Spleen (tissue), 11 donors: ENCODE measurements at regions not wholly inside any gene's neighbourhood (a gene's known extent, or its start where the extent isn't known, plus 50 kb on each side); places are given as distances from the start of the nearest gene placed in this dataset.

Source experiments
- DNase-seq: peaks from one replicate; pipeline ENCODE4 v3.0.0-alpha.2; 2020
- H3K27ac ChIP-seq, 8 donors: fragments of 200-600 bp; sonication (generic) in 7 of 8; 1 replicate in 4 of 8; 2 replicates in 4 of 8; pipeline versions ENCODE4 v1.5.0 to v1.8.0; 2016 to 2021; ENCODE audit warnings: inconsistent platforms in 4 of 8, mild to moderate bottlenecking in 4 of 8, moderate library complexity in 1 of 8
- H3K27me3 ChIP-seq, 7 donors: fragments of 200-600 bp; sonication (generic) in 6 of 7; replicated peaks in 1 of 7; 1 replicate in 4 of 7; 2 replicates in 3 of 7; pipeline versions ENCODE4 v1.5.0 to v1.8.0; 2016 to 2021; ENCODE audit warnings: inconsistent platforms in 3 of 7, mild to moderate bottlenecking in 1 of 7
- H3K36me3 ChIP-seq, 6 donors: fragments of 200-600 bp; sonication (generic) in 5 of 6; 1 replicate in 4 of 6; 2 replicates in 2 of 6; pipeline versions ENCODE4 v1.5.0 to v1.8.0; 2016 to 2021; ENCODE audit warnings: inconsistent platforms in 2 of 6
- H3K4me1 ChIP-seq, 6 donors: fragments of 200-600 bp; sonication (generic) in 5 of 6; 1 replicate in 3 of 6; 2 replicates in 3 of 6; pipeline versions ENCODE4 v1.5.0 to v1.8.0; 2016 to 2021; ENCODE audit warnings: inconsistent platforms in 3 of 6
- H3K4me3 ChIP-seq, 8 donors: fragments of 200-600 bp; sonication (generic) in 7 of 8; 1 replicate in 4 of 8; 2 replicates in 4 of 8; pipeline versions ENCODE4 v1.5.0 to v1.8.0; 2016 to 2021; ENCODE audit warnings: inconsistent platforms in 4 of 8, mild to moderate bottlenecking in 4 of 8, moderate library complexity in 2 of 8
- H3K9me3 ChIP-seq, 8 donors: fragments of 200-600 bp; sonication (generic) in 7 of 8; 1 replicate in 4 of 8; 2 replicates in 4 of 8; pipeline versions ENCODE4 v1.5.0 to v1.8.0; 2016 to 2021; ENCODE audit warnings: inconsistent platforms in 4 of 8
- POLR2A ChIP-seq, 3 donors: fragments of 450-650 bp; IDR thresholded peaks; one replicate each; pipeline ENCODE4 v1.5.1; 2017; ENCODE audit warnings: antibody characterized with exemption in 3 of 3, mild to moderate bottlenecking in 1 of 3
- POLR2AphosphoS5 ChIP-seq, 3 donors: sonication (generic); formaldehyde crosslinking; IDR thresholded peaks; one replicate each; pipeline ENCODE4 v1.5.1; 2017; ENCODE audit warnings: antibody characterized with exemption in 3 of 3
- WGBS, 5 donors: extraction: QIAGEN DNeasy Blood & Tissue Kit in 3 of 5; methylation state at CpG; one replicate each; pipeline versions ENCODE4 v1.1.5 to v1.1.7; 2013 to 2018; 5-methylcytosine and 5-hydroxymethylcytosine counted together
- intact Hi-C: fragments of 100-400 bp; cut with DNase I; formaldehyde crosslinking; loops from one replicate; pipeline ENCODE4 v1.15.0; 2023; ENCODE audit warnings: low total_unique reads
- TF ChIP-seq, protein P1 (sequence below), 11 experiments: fragments of 200-600 bp in 7 of 11; fragments of 450-650 bp in 4 of 11; sonication (generic) in 4 of 11; IDR thresholded peaks in 8 of 11; conservative IDR thresholded peaks in 3 of 11; 1 replicate in 7 of 11; 2 replicates in 4 of 11; pipeline versions ENCODE4 v1.4.0 to v1.8.0; 2016 to 2021; ENCODE audit warnings: antibody characterized with exemption in 11 of 11, inconsistent platforms in 4 of 11, mild to moderate bottlenecking in 1 of 11
- donor health status: healthy with polysubstance abuse.
- donor health status: DM: no; HTN: no; CAD: no; lungs with moderate emphysema.
- donor health status: DM: no; HTN: no; CAD: no.
- donor health status: Bipolar disorder and iron deficiency.
- donor health status: healthy.
- donor health status: DM: no; HTN: no; CAD: no.
- donor health status: DM: yes; HTN: yes; CAD: no.

- Histone ChIP-seq H3K9me3 (peaks cover 0 to 10% (median 0%) of the 10 kb centered on the region in 8 donors), H3K4me1 (peaks cover 0 to 24% (median 13%) of the 10 kb centered on the region in 6 donors), H3K36me3 (no peaks in the 10 kb centered on the region), H3K4me3 (no peak overlapping the region), H3K27ac (no peak overlapping the region), H3K27me3 (peaks cover 0 to 15% (median 0%) of the 10 kb centered on the region in 7 donors)
- intact Hi-C loops, result no loop called here
- DNase-seq, result no peak
- 75 to 89% (median 82%) methylated on average over 3 of the region's 3 CpGs for WGBS, 5 donors
- TF ChIP-seq POLR2AphosphoS5 (IDR thresholded peaks at IDR 0.05), result no peak
- TF ChIP-seq, protein P1, sequence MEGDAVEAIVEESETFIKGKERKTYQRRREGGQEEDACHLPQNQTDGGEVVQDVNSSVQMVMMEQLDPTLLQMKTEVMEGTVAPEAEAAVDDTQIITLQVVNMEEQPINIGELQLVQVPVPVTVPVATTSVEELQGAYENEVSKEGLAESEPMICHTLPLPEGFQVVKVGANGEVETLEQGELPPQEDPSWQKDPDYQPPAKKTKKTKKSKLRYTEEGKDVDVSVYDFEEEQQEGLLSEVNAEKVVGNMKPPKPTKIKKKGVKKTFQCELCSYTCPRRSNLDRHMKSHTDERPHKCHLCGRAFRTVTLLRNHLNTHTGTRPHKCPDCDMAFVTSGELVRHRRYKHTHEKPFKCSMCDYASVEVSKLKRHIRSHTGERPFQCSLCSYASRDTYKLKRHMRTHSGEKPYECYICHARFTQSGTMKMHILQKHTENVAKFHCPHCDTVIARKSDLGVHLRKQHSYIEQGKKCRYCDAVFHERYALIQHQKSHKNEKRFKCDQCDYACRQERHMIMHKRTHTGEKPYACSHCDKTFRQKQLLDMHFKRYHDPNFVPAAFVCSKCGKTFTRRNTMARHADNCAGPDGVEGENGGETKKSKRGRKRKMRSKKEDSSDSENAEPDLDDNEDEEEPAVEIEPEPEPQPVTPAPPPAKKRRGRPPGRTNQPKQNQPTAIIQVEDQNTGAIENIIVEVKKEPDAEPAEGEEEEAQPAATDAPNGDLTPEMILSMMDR (IDR thresholded peaks at IDR 0.05 in 8 of 11, conservative IDR thresholded peaks at IDR 0.05 in 3 of 11), result no peak
- no peak for TF ChIP-seq POLR2A (IDR thresholded peaks at IDR 0.05)
Observed at GRCh38 chr6:43974643-43975230, 152.5 kb downstream of the MRPL14 start.

GRCh38 chr6:43973357-43973756 lies 153.9 kb downstream of the MRPL14 start:
- intact Hi-C loops, result no loop called here

GRCh38 chr6:43972913-43973300 lies 154.3 kb downstream of the MRPL14 start:
- Histone ChIP-seq H3K9me3 (peaks cover 0 to 10% (median 0%) of the 10 kb centered on the region in 8 donors), H3K4me3 (no peak overlapping the region), H3K27ac (peak overlapping the region in 7 of 8 donors; percentile 45 to 68 (median 60)), H3K27me3 (peaks cover 0 to 7% (median 0%) of the 10 kb centered on the region in 7 donors), H3K36me3 (no peaks in the 10 kb centered on the region), H3K4me1 (peaks cover 0 to 33% (median 15%) of the 10 kb centered on the region in 6 donors)
- TF ChIP-seq POLR2AphosphoS5 (IDR thresholded peaks at IDR 0.05) (peak in 2 of 3 donors; percentile 58 to 66), POLR2A (IDR thresholded peaks at IDR 0.05) (no peak)
- TF ChIP-seq, protein P1 (IDR thresholded peaks at IDR 0.05 in 8 of 11, conservative IDR thresholded peaks at IDR 0.05 in 3 of 11), result no peak
- no peak for DNase-seq
- intact Hi-C loops, result no loop called here
- WGBS, 5 donors, result 39 to 58% (median 50%) methylated on average over 3 of the region's 3 CpGs

More at GRCh38 chr6:43973357-43973756, 153.9 kb downstream of the MRPL14 start:
- H3K36me3 ChIP-seq, result no peaks in the 10 kb centered on the region
- peaks cover 0 to 33% (median 15%) of the 10 kb centered on the region in 6 donors for H3K4me1 ChIP-seq
- H3K27ac ChIP-seq, result peak overlapping the region in 3 of 8 donors; percentile 32 to 68 (median 66)
- H3K27me3 ChIP-seq, result peaks cover 0 to 5% (median 0%) of the 10 kb centered on the region in 7 donors
- no peak for TF ChIP-seq POLR2AphosphoS5 (IDR thresholded peaks at IDR 0.05)
- TF ChIP-seq, protein P1 (IDR thresholded peaks at IDR 0.05 in 8 of 11, conservative IDR thresholded peaks at IDR 0.05 in 3 of 11), result no peak
- TF ChIP-seq POLR2A (IDR thresholded peaks at IDR 0.05), result no peak
- H3K9me3 ChIP-seq, result peaks cover 0 to 10% (median 0%) of the 10 kb centered on the region in 8 donors
- 58 to 76% (median 73%) methylated on average over 4 of the region's 4 CpGs for WGBS, 5 donors
- DNase-seq, result no peak
- H3K4me3 ChIP-seq, result no peak overlapping the region

DNA sequence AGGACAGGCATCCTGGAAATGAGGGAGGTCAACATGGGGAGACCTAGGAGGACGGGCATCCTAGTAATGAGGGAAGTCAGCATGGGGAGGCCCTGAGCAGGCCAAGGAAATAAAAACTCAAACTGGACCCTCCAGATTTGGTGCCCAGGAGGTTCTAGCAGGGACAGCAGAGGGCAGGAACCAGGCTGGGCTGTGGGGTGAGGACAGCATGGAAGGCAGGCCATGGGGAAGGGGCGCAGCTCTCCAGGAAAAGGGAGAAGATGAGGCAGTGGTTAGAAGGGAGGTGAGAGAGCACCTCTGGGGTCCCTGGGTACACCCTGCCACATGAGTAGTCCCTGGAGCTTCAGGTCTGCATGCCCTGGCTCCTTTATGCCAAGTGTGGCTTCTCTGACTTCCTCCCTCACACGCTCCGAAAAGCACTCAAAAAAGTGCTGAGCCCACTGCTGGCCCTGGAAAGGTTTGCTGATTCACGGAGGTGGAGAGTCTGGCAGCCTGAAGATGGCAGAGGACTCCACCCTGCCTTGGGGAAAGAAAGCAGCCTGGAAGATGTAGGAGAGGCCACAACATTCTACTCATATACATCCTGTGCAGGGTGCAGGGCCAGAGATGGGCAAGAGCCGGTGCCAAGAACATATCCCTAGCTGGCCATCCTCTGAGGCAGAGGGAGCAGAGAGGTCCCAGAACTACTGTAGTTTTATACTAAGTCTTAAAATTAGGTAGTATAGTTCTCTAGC lies 154.9 kb downstream of the MRPL14 start:
- 41 to 77% (median 54%) methylated on average over 6 of the region's 6 CpGs for WGBS, 5 donors
- Histone ChIP-seq H3K27me3 (peaks cover 0 to 13% (median 0%) of the 10 kb centered on the region in 7 donors), H3K9me3 (peaks cover 0 to 10% (median 0%) of the 10 kb centered on the region in 8 donors), H3K4me3 (no peak overlapping the region), H3K4me1 (peaks cover 0 to 33% (median 15%) of the 10 kb centered on the region in 6 donors), H3K27ac (peak overlapping the region in 7 of 8 donors; percentile 45 to 68 (median 60)), H3K36me3 (no peaks in the 10 kb centered on the region)
- TF ChIP-seq POLR2A (IDR thresholded peaks at IDR 0.05) (no peak), POLR2AphosphoS5 (IDR thresholded peaks at IDR 0.05) (no peak)
- TF ChIP-seq, protein P1 (IDR thresholded peaks at IDR 0.05 in 8 of 11, conservative IDR thresholded peaks at IDR 0.05 in 3 of 11), result no peak
- intact Hi-C loops, result no loop called here
- no peak for DNase-seq
